Ishikawa (cell line): ENCODE measurements at regions not wholly inside any gene's neighbourhood (a gene's known extent, or its start where the extent isn't known, plus 50 kb on each side); places are given as distances from the start of the nearest gene placed in this dataset.

Experiments used
- TEAD4 ChIP-seq: IDR thresholded peaks from 2 replicates; pipeline ENCODE4 v1.6.1; 2012
- TF ChIP-seq, protein P1 (sequence below): IDR thresholded peaks from 2 replicates; pipeline ENCODE4 v1.6.1; 2012

DNA sequence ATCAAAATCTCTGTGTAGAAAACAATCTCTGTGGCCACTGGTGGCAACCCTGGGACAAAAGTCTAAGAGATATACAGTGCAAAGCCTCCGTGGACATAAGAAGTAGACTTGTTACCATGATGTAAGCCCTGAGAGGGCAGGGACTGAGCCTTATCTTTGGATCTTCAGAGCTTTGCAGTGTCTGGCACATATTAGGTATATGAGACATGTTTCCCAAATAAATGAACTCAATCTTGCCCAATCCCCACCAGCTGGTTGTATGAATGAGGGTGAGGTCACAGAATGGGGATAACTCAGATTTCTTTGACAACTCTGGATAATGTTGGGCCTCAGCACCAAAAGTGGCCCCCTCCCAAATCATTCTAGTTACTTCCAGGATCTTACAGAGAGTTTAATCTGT is 511.4 kb upstream of the DIPK2B start:
- TF ChIP-seq, protein P1, sequence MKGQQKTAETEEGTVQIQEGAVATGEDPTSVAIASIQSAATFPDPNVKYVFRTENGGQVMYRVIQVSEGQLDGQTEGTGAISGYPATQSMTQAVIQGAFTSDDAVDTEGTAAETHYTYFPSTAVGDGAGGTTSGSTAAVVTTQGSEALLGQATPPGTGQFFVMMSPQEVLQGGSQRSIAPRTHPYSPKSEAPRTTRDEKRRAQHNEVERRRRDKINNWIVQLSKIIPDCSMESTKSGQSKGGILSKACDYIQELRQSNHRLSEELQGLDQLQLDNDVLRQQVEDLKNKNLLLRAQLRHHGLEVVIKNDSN, result no peak
- no peak for TF ChIP-seq TEAD4
